OCI-LY3 (cell line): ENCODE measurements at regions not wholly inside any gene's neighbourhood (a gene's known extent, or its start where the extent isn't known, plus 50 kb on each side); places are given as distances from the start of the nearest gene placed in this dataset.

ENCODE experiments used
- EZH2phosphoT487 ChIP-seq: fragments of 200-600 bp; shearing (Covaris generic); IDR thresholded peaks from 2 replicates; pipeline ENCODE4 v1.6.1; 2018; ENCODE audit warnings: antibody characterized with exemption, mixed run types, low read depth
- TF ChIP-seq, protein P1 (sequence below): fragments of 200-600, 300-600 bp; sonication (generic); IDR thresholded peaks from 2 replicates; pipeline ENCODE4 v1.5.1; 2014; ENCODE audit warnings: antibody characterized with exemption, low read length, low read depth

DNA sequence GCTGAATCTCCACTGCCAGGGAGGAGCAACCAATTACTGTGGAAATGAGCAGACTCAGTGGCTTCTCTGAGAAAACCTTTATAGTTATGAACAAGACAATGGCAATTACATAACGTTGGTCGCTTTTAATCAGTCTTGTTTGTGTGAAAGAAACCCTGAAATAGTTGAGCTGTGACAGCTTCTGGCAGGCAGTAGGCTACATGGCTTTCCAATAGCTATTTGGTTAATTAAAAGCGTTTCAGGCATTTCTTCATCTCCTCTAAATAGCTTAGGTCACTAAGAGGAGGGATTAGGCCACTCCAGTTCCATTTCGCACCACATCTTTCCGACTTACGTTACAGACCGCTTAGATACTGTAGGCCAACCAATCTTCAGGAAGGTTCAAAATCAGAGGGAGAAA is 794.4 kb upstream of the ID2 start:
- TF ChIP-seq, protein P1, sequence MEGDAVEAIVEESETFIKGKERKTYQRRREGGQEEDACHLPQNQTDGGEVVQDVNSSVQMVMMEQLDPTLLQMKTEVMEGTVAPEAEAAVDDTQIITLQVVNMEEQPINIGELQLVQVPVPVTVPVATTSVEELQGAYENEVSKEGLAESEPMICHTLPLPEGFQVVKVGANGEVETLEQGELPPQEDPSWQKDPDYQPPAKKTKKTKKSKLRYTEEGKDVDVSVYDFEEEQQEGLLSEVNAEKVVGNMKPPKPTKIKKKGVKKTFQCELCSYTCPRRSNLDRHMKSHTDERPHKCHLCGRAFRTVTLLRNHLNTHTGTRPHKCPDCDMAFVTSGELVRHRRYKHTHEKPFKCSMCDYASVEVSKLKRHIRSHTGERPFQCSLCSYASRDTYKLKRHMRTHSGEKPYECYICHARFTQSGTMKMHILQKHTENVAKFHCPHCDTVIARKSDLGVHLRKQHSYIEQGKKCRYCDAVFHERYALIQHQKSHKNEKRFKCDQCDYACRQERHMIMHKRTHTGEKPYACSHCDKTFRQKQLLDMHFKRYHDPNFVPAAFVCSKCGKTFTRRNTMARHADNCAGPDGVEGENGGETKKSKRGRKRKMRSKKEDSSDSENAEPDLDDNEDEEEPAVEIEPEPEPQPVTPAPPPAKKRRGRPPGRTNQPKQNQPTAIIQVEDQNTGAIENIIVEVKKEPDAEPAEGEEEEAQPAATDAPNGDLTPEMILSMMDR = no peak
- TF ChIP-seq EZH2phosphoT487 = no peak
